ENCODE measurements at regions not wholly inside any gene's neighbourhood (a gene's known extent, or its start where the extent isn't known, plus 50 kb on each side); places are given as distances from the start of the nearest gene placed in this dataset.

- DNase-seq (ENCODE audit: low spot score in 2 of 2): no peak
- no peaks in the 10 kb centered on the region for H3K36me3 ChIP-seq
- no peak overlapping the region for H3K4me3 ChIP-seq
- no peaks in the 10 kb centered on the region for H3K27me3 ChIP-seq
- no peak overlapping the region for H3K27ac ChIP-seq
- no peaks in the 10 kb centered on the region for H3K9me3 ChIP-seq
- no peak for TF ChIP-seq CTCF (IDR thresholded peaks at IDR 0.05)
- no peaks in the 10 kb centered on the region for H3K4me1 ChIP-seq
- intact Hi-C loops (cut with DNase I): no loop called here
Observed at GRCh38 chr7:153413199-153413539, 639.0 kb upstream of the DPP6 start.

- Histone ChIP-seq H3K27ac (no peak overlapping the region), H3K36me3 (no peaks in the 10 kb centered on the region), H3K9me3 (no peaks in the 10 kb centered on the region), H3K27me3 (no peaks in the 10 kb centered on the region), H3K4me1 (no peaks in the 10 kb centered on the region), H3K4me3 (no peak overlapping the region)
- no peak for DNase-seq (ENCODE audit: low spot score in 2 of 2)
- intact Hi-C loops (cut with DNase I): no loop called here
- TF ChIP-seq CTCF (IDR thresholded peaks at IDR 0.05): no peak
Observed at GRCh38 chr7:153413540-153414287, 638.5 kb upstream of the DPP6 start.

- no peaks in the 10 kb centered on the region for H3K27me3 ChIP-seq
- no peak for TF ChIP-seq CTCF (IDR thresholded peaks at IDR 0.05)
- DNase-seq (ENCODE audit: low spot score in 2 of 2): no peak
- H3K36me3 ChIP-seq: no peaks in the 10 kb centered on the region
- no peaks in the 10 kb centered on the region for H3K4me1 ChIP-seq
- H3K27ac ChIP-seq: no peak overlapping the region
- intact Hi-C loops (cut with DNase I): no loop called here
- no peaks in the 10 kb centered on the region for H3K9me3 ChIP-seq
- no peak overlapping the region for H3K4me3 ChIP-seq
Observed at GRCh38 chr7:153414288-153414629, 637.9 kb upstream of the DPP6 start.

- Histone ChIP-seq H3K27ac (no peak overlapping the region), H3K4me3 (no peak overlapping the region), H3K9me3 (no peaks in the 10 kb centered on the region), H3K4me1 (no peaks in the 10 kb centered on the region), H3K27me3 (no peaks in the 10 kb centered on the region), H3K36me3 (no peaks in the 10 kb centered on the region)
- intact Hi-C loops (cut with DNase I): no loop called here
- no peak for TF ChIP-seq CTCF (IDR thresholded peaks at IDR 0.05)
- DNase-seq (ENCODE audit: low spot score in 2 of 2): no peak
Observed at GRCh38 chr7:153415632-153416031, 636.6 kb upstream of the DPP6 start.

- H3K27ac ChIP-seq: no peak overlapping the region
- no peak for DNase-seq (ENCODE audit: low spot score in 2 of 2)
Observed at GRCh38 chr7:153422291-153423209, 629.6 kb upstream of the DPP6 start.

More at GRCh38 chr7:153422291-153423209, 629.6 kb upstream of the DPP6 start:
- TF ChIP-seq CTCF (IDR thresholded peaks at IDR 0.05): no peak
- Histone ChIP-seq H3K4me1 (no peaks in the 10 kb centered on the region), H3K9me3 (no peaks in the 10 kb centered on the region), H3K36me3 (no peaks in the 10 kb centered on the region), H3K4me3 (no peak overlapping the region), H3K27me3 (no peaks in the 10 kb centered on the region)
- intact Hi-C loops (cut with DNase I): no loop called here
